ENCODE measurements at regions not wholly inside any gene's neighbourhood (a gene's known extent, or its start where the extent isn't known, plus 50 kb on each side); places are given as distances from the start of the nearest gene placed in this dataset.
"Not testable (repeated sequence)": the region's sequence is repeated elsewhere in the genome, so short reads cannot be mapped to it uniquely, and the experiment has no call there.

- in situ Hi-C loops (cut with HindIII; ENCODE audit: low sequenced_read_pairs) = loop anchor here (10.0 kb wide), 1 partner anchor 58 kb away; no protein-coding TSS in a partner anchor
Measured at GRCh38 chr5:158522776-158523175, 576.9 kb downstream of the EBF1 start.

GRCh38 chr5:158521995-158522394 lies 577.7 kb downstream of the EBF1 start:
- in situ Hi-C loops (cut with HindIII; ENCODE audit: low sequenced_read_pairs) = loop anchor here (10.0 kb wide), 1 partner anchor 57 kb away; no protein-coding TSS in a partner anchor

GRCh38 chr5:158519433-158520021 lies 580.2 kb downstream of the EBF1 start:
- in situ Hi-C loops (cut with HindIII; ENCODE audit: low sequenced_read_pairs) = loop anchor here (10.0 kb wide), 1 partner anchor 55 kb away; no protein-coding TSS in a partner anchor

GRCh38 chr5:158516521-158516920 lies 583.2 kb downstream of the EBF1 start:
- in situ Hi-C loops (cut with HindIII; ENCODE audit: low sequenced_read_pairs) = no loop called here

GRCh38 chr5:158514986-158515359 lies 584.7 kb downstream of the EBF1 start:
- in situ Hi-C loops (cut with HindIII; ENCODE audit: low sequenced_read_pairs) = no loop called here

- in situ Hi-C loops (cut with HindIII; ENCODE audit: low sequenced_read_pairs) = no loop called here
Measured at GRCh38 chr5:158514319-158514985, 585.3 kb downstream of the EBF1 start.

GRCh38 chr5:158513490-158514318 lies 586.0 kb downstream of the EBF1 start:
- in situ Hi-C loops (cut with HindIII; ENCODE audit: low sequenced_read_pairs) = no loop called here

- in situ Hi-C loops (cut with HindIII; ENCODE audit: low sequenced_read_pairs) = no loop called here
Measured at GRCh38 chr5:158511454-158511853, 588.3 kb downstream of the EBF1 start.

- in situ Hi-C loops (cut with HindIII; ENCODE audit: low sequenced_read_pairs) = no loop called here
Measured at GRCh38 chr5:158510479-158510878, 589.2 kb downstream of the EBF1 start.

GRCh38 chr5:158506648-158507047 lies 593.1 kb downstream of the EBF1 start:
- in situ Hi-C loops (cut with HindIII; ENCODE audit: low sequenced_read_pairs) = no loop called here

GRCh38 chr5:158502686-158503085 lies 597.0 kb downstream of the EBF1 start:
- in situ Hi-C loops (cut with HindIII; ENCODE audit: low sequenced_read_pairs) = no loop called here

GRCh38 chr5:158499892-158500418 lies 599.8 kb downstream of the EBF1 start:
- in situ Hi-C loops (cut with HindIII; ENCODE audit: low sequenced_read_pairs) = no loop called here

GRCh38 chr5:158499075-158499891 lies 600.4 kb downstream of the EBF1 start:
- in situ Hi-C loops (cut with HindIII; ENCODE audit: low sequenced_read_pairs) = no loop called here

- in situ Hi-C loops (cut with HindIII; ENCODE audit: low sequenced_read_pairs) = no loop called here
Measured at GRCh38 chr5:158496624-158497023, 603.1 kb downstream of the EBF1 start.

- in situ Hi-C loops (cut with HindIII; ENCODE audit: low sequenced_read_pairs) = no loop called here
Measured at GRCh38 chr5:158494541-158494940, 605.2 kb downstream of the EBF1 start.

GRCh38 chr5:158494044-158494443 lies 605.7 kb downstream of the EBF1 start:
- in situ Hi-C loops (cut with HindIII; ENCODE audit: low sequenced_read_pairs) = not testable (repeated sequence)

- in situ Hi-C loops (cut with HindIII; ENCODE audit: low sequenced_read_pairs) = no loop called here
Measured at GRCh38 chr5:158492841-158493242, 606.9 kb downstream of the EBF1 start.

GRCh38 chr5:158492136-158492535 lies 607.6 kb downstream of the EBF1 start:
- in situ Hi-C loops (cut with HindIII; ENCODE audit: low sequenced_read_pairs) = no loop called here

- in situ Hi-C loops (cut with HindIII; ENCODE audit: low sequenced_read_pairs) = no loop called here
Measured at GRCh38 chr5:158487664-158488063, 612.1 kb downstream of the EBF1 start.

- in situ Hi-C loops (cut with HindIII; ENCODE audit: low sequenced_read_pairs) = no loop called here
Measured at GRCh38 chr5:158487156-158487555, 612.6 kb downstream of the EBF1 start.

- in situ Hi-C loops (cut with HindIII; ENCODE audit: low sequenced_read_pairs) = no loop called here
Measured at GRCh38 chr5:158486566-158486965, 613.1 kb downstream of the EBF1 start.
